ENCODE measurements at regions not wholly inside any gene's neighbourhood (a gene's known extent, or its start where the extent isn't known, plus 50 kb on each side); places are given as distances from the start of the nearest gene placed in this dataset.

DNA sequence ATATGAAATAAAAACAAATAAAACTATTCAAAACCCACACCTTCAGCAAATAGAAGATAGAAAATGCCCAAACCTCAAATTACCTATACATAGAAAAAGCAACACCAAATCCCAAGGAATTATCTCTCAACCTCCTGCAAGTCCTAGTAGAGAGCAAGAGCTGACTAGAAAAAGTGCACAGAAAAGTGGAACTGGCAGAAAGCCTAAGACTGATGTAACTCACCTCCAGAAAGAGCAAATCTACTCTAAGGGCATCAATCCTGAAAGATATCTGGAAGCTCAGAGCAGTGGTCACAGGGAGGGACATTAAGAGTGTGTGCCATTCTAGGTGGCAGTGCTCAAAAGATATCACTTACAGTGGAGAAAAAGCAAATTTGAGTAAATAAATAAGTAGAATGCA is 62.1 kb upstream of the PLEKHG7 start:
- CTCF ChIA-PET: interaction anchor here (1.9 kb wide), 1 partner anchor 8 kb away, joined by 10 read pairs; no protein-coding TSS in a partner anchor

GRCh38 chr12:92639017-92639416 is 63.8 kb upstream of the PLEKHG7 start:
- H3K4me2 ChIP-seq: no peak overlapping the region
- H3K4me1 ChIP-seq: no peaks in the 10 kb centered on the region
- H3K27ac ChIP-seq: no peak overlapping the region
- ChIA-PET POLR2A (no interaction called here), CTCF (interaction anchor here (1.9 kb wide), 1 partner anchor 10 kb away, joined by 10 read pairs; no protein-coding TSS in a partner anchor)
- H3K9me3 ChIP-seq: peaks cover 6% of the 10 kb centered on the region; the same call in 2 of the 3 replicates
- DNase-seq (ENCODE audit: low read depth in 1 of 2, low spot score in 1 of 2) (no peak), ATAC-seq (no peak), FAIRE-seq (no peak)
- no peak overlapping the region for H3K4me3 ChIP-seq
- TF ChIP-seq MAZ (IDR thresholded peaks at IDR 0.05; ENCODE audit: borderline replicate concordance, low read depth, low read length): no peak
- TF ChIP-seq ELK1 (IDR thresholded peaks at IDR 0.05; ENCODE audit: low read depth, low read length): no peak
- no peak for TF ChIP-seq GATA3 (IDR thresholded peaks at IDR 0.05; ENCODE audit: borderline replicate concordance)
- no peak for TF ChIP-seq CTCF (IDR thresholded peaks at IDR 0.05)
- TF ChIP-seq HOXB5 (CRISPR knock-in tag; IDR thresholded peaks at IDR 0.05): no peak
- no peak for TF ChIP-seq RFX5 (IDR thresholded peaks at IDR 0.05)
- TF ChIP-seq, protein P1, sequence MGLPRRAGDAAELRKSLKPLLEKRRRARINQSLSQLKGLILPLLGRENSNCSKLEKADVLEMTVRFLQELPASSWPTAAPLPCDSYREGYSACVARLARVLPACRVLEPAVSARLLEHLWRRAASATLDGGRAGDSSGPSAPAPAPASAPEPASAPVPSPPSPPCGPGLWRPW (IDR thresholded peaks at IDR 0.05): no peak
- no peak for TF ChIP-seq EHMT2 (IDR thresholded peaks at IDR 0.05; ENCODE audit: low read depth)
- TF ChIP-seq ATOH8 (CRISPR knock-in tag; IDR thresholded peaks at IDR 0.05; ENCODE audit: low read depth): no peak
- TF ChIP-seq MAX (IDR thresholded peaks at IDR 0.05): no peak
- TF ChIP-seq RARB (CRISPR knock-in tag; IDR thresholded peaks at IDR 0.05): no peak
- TF ChIP-seq JUN (IDR thresholded peaks at IDR 0.05): no peak
- no peak for TF ChIP-seq CEBPB (IDR thresholded peaks at IDR 0.05)
- TF ChIP-seq USF2 (IDR thresholded peaks at IDR 0.05): no peak
- TF ChIP-seq CHD4 (IDR thresholded peaks at IDR 0.05; ENCODE audit: borderline replicate concordance): no peak
- TF ChIP-seq HDAC2 (IDR thresholded peaks at IDR 0.05): no peak
- TF ChIP-seq FOSL2 (IDR thresholded peaks at IDR 0.05): no peak
- TF ChIP-seq FOSL2 (CRISPR knock-in tag; IDR thresholded peaks at IDR 0.05): no peak
- TF ChIP-seq HOXB13 (CRISPR knock-in tag; IDR thresholded peaks at IDR 0.05; ENCODE audit: low read depth): no peak
- TF ChIP-seq KDM5A (IDR thresholded peaks at IDR 0.05): no peak

More for the DNA sequence above, 62.1 kb upstream of the PLEKHG7 start:
- no peak for ATAC-seq
- H3K4me2 ChIP-seq: no peak overlapping the region
- no peak for DNase-seq (ENCODE audit: low read depth in 1 of 2, low spot score in 1 of 2)
- peaks cover 14% of the 10 kb centered on the region for H3K9me3 ChIP-seq
- POLR2A ChIA-PET: interaction anchor here (1.2 kb wide), 1 partner anchor 9 kb away, joined by 3 read pairs; no protein-coding TSS in a partner anchor
- no peak overlapping the region; a peak in 1 of 6 replicates for H3K27ac ChIP-seq
- no peaks in the 10 kb centered on the region for H3K4me1 ChIP-seq
- FAIRE-seq: no peak
- no peak for TF ChIP-seq HOXB13 (CRISPR knock-in tag; IDR thresholded peaks at IDR 0.05; ENCODE audit: low read depth)
- TF ChIP-seq, protein P2, sequence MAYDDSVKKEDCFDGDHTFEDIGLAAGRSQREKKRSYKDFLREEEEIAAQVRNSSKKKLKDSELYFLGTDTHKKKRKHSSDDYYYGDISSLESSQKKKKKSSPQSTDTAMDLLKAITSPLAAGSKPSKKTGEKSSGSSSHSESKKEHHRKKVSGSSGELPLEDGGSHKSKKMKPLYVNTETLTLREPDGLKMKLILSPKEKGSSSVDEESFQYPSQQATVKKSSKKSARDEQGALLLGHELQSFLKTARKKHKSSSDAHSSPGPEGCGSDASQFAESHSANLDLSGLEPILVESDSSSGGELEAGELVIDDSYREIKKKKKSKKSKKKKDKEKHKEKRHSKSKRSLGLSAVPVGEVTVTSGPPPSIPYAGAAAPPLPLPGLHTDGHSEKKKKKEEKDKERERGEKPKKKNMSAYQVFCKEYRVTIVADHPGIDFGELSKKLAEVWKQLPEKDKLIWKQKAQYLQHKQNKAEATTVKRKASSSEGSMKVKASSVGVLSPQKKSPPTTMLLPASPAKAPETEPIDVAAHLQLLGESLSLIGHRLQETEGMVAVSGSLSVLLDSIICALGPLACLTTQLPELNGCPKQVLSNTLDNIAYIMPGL (CRISPR knock-in tag; IDR thresholded peaks at IDR 0.05; ENCODE audit: borderline replicate concordance): no peak
- TF ChIP-seq HEYL (CRISPR knock-in tag; IDR thresholded peaks at IDR 0.05): no peak
- no peak overlapping the region for H3K4me3 ChIP-seq

All from A549 (cell line).